ENCODE measurements at regions not wholly inside any gene's neighbourhood (a gene's known extent, or its start where the extent isn't known, plus 50 kb on each side); places are given as distances from the start of the nearest gene placed in this dataset.

DNA sequence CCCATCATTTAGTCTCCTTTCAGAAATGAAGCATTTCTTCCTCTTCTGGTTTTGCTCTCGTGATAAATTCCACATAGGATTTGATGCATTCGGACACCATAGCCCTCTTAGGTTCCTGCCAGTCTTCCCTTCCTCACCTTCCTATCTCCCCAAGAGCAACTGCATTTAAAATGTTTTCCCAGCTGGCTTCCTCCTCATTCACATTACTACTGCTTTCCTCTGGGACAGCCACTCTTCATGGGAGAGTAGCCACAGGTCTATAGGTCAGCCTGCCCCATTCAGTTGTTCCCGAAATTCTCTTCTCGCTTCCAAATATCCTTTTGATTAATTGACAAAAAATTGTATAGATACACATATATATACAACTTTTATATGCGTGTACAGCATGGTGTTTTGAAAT is 214.2 kb upstream of the PDE10A start:
- H3K4me3 ChIP-seq (ENCODE audit: low read depth, low read length) = no peak overlapping the region
- in situ Hi-C loops (cut with HindIII; ENCODE audit: low sequenced_read_pairs) = no loop called here
- no peak for DNase-seq (ENCODE audit: low read depth, low spot score)
- TF ChIP-seq, protein P1, sequence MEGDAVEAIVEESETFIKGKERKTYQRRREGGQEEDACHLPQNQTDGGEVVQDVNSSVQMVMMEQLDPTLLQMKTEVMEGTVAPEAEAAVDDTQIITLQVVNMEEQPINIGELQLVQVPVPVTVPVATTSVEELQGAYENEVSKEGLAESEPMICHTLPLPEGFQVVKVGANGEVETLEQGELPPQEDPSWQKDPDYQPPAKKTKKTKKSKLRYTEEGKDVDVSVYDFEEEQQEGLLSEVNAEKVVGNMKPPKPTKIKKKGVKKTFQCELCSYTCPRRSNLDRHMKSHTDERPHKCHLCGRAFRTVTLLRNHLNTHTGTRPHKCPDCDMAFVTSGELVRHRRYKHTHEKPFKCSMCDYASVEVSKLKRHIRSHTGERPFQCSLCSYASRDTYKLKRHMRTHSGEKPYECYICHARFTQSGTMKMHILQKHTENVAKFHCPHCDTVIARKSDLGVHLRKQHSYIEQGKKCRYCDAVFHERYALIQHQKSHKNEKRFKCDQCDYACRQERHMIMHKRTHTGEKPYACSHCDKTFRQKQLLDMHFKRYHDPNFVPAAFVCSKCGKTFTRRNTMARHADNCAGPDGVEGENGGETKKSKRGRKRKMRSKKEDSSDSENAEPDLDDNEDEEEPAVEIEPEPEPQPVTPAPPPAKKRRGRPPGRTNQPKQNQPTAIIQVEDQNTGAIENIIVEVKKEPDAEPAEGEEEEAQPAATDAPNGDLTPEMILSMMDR (IDR thresholded peaks at IDR 0.05; ENCODE audit: low read depth, low read length) = no peak

DNA sequence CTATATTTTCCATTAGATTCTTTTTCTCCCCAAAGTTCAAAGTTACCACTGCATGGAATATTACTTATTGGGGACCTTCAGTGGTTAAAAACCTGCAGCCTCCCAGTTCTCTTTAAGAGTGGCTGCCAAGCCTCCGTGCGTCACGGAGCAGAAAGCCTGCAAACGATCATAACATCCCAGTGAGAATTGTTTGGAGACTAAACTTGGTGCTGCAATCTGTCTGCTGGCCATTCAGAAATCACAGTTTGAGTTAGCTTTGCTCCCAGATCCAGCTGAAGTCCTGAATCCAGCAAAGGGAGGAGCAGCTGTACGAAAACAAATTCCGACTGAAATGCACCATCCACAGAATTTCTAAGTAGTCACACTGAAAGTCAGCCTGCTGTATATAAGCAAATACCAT is 213.5 kb upstream of the PDE10A start:
- DNase-seq (ENCODE audit: low read depth, low spot score) = peak; percentile 16
- TF ChIP-seq, protein P1 (IDR thresholded peaks at IDR 0.05; ENCODE audit: low read depth, low read length) = no peak
- H3K4me3 ChIP-seq (ENCODE audit: low read depth, low read length) = no peak overlapping the region
- in situ Hi-C loops (cut with HindIII; ENCODE audit: low sequenced_read_pairs) = no loop called here

DNA sequence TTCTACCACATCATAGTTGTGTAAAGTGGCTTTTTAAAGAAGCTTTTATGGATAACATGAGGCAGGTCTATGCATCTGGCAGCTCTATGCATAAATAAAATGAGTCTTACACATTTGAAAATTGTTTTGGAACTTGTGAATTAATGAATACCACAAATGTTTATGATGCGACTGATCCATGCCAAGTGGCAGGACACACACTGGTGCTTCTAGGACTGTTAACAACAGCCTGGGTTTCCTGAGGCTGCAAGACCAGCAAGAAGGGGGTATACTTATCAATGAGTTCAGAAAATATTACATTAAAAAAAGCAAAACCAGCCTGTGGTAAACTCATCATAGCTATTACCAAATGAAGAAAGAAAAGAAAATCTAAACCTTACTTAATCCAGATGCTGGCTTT is 212.9 kb upstream of the PDE10A start:
- in situ Hi-C loops (cut with HindIII; ENCODE audit: low sequenced_read_pairs) = no loop called here
- no peak for DNase-seq (ENCODE audit: low read depth, low spot score)
- TF ChIP-seq, protein P1 (IDR thresholded peaks at IDR 0.05; ENCODE audit: low read depth, low read length) = no peak
- no peak overlapping the region for H3K4me3 ChIP-seq (ENCODE audit: low read depth, low read length)

DNA sequence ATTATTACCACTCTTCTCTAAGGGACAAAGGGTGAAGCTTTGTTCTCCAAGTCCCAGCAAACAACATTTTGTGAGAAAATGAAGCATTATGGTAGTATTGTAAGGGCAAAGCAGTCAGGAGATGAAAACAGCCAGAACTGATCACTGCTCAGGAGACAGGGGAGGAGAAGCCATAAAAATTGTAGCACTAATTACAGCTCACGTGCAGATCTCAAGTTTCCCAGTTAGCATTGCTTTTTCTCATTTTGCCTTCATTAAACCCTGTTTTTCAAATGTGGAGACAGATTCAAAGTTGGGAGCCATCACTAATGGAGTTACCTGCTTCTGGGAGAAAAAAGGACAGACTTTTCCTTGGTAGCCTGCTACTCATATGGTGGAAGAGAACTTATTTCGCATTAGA is 210.9 kb upstream of the PDE10A start:
- H3K4me3 ChIP-seq (ENCODE audit: low read depth, low read length) = no peak overlapping the region
- no peak for DNase-seq (ENCODE audit: low read depth, low spot score)
- in situ Hi-C loops (cut with HindIII; ENCODE audit: low sequenced_read_pairs) = no loop called here
- TF ChIP-seq, protein P1 (IDR thresholded peaks at IDR 0.05; ENCODE audit: low read depth, low read length) = no peak

DNA sequence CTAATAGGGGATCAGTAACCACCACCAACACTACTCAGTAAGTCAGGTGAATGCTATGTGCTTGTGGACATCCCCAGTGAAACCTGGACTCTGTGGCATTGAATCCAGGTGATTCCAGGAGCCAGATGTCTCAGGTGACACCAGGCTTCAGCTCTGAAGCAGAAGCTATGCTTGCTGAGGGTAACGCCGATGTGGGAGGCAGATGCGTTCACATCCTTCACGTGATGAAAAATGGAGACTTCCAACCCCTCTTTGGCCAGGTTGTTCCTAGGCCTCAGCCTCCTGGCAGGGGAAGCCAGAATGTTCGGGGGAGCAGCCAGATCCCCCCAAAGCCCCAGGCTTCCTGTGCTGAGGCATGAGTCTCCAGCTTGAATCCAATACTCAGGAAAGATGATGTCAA is 209.8 kb upstream of the PDE10A start:
- no peak overlapping the region for H3K4me3 ChIP-seq (ENCODE audit: low read depth, low read length)
- no peak for DNase-seq (ENCODE audit: low read depth, low spot score)
- in situ Hi-C loops (cut with HindIII; ENCODE audit: low sequenced_read_pairs) = no loop called here
- TF ChIP-seq, protein P1 (IDR thresholded peaks at IDR 0.05; ENCODE audit: low read depth, low read length) = no peak

DNA sequence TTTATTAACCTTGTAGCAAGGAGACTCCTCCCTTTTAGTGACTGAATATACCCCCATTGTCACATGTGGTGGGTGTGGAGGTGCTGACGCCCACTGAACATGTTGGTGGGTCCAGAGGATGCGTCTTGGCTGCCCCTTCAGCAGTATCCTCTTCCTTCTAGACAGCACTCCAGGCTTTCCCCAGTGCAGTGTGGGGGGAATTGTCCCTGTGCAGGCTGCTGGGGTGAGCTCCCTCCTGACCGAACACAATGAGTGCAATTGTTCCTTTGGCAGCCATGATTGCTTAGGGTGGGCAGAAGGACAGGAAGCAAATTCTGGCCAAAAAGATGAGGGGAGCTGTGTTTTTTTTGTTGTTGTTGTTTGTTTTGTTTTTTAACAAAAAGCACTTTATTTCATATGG is 209.3 kb upstream of the PDE10A start:
- in situ Hi-C loops (cut with HindIII; ENCODE audit: low sequenced_read_pairs) = no loop called here

More for the DNA sequence above, 209.3 kb upstream of the PDE10A start:
- DNase-seq (ENCODE audit: low read depth, low spot score) = no peak
- no peak overlapping the region for H3K4me3 ChIP-seq (ENCODE audit: low read depth, low read length)
- TF ChIP-seq, protein P1 (IDR thresholded peaks at IDR 0.05; ENCODE audit: low read depth, low read length) = no peak
